Activated CD4-positive, alpha-beta T cell treated with anti-CD3 and anti-CD28 coated beads for 36 hours (primary cell): ENCODE measurements at regions not wholly inside any gene's neighbourhood (a gene's known extent, or its start where the extent isn't known, plus 50 kb on each side); places are given as distances from the start of the nearest gene placed in this dataset.
"Not testable (repeated sequence)": the region's sequence is repeated elsewhere in the genome, so short reads cannot be mapped to it uniquely, and the experiment has no call there.

Source experiments
- ATAC-seq: fragments of 200-7000 bp; cut with Tn5 transposase; one replicate; pipeline ENCODE4 v1.10.0; 2021; ENCODE audit warnings: mild to moderate bottlenecking, moderate library complexity
- CTCF ChIA-PET: fragments of 350-600 bp; sonication (Branson Sonifier 250); formaldehyde crosslinking; loops from one replicate; lab custom pipeline; 2021; ENCODE audit warnings: antibody characterized with exemption; lab: Charles Lee
- POLR2A ChIA-PET: fragments of 350-600 bp; sonication (Branson Sonifier 250); formaldehyde crosslinking; loops from one replicate; lab custom pipeline; 2021; ENCODE audit warnings: antibody characterized with exemption, inconsistent platforms; lab: Charles Lee
- DNase-seq: peaks from one replicate; pipeline ENCODE4 v3.0.0-alpha.2; 2020
- H3K27ac Mint-ChIP-seq: one replicate; pipeline ENCODE4 v1.8.0; 2021; ENCODE audit warnings: mixed read lengths
- H3K27me3 Mint-ChIP-seq: one replicate; pipeline ENCODE4 v1.8.0; 2021; ENCODE audit warnings: mixed read lengths
- H3K36me3 Mint-ChIP-seq: one replicate; pipeline ENCODE4 v1.8.0; 2021; ENCODE audit warnings: low read depth, mixed read lengths
- H3K4me1 Mint-ChIP-seq: one replicate; pipeline ENCODE4 v1.8.0; 2021; ENCODE audit warnings: mixed read lengths
- H3K4me3 Mint-ChIP-seq: one replicate; pipeline ENCODE4 v1.8.0; 2021; ENCODE audit warnings: mild to moderate bottlenecking, moderate library complexity, mixed read lengths
- H3K9me3 Mint-ChIP-seq: one replicate; pipeline ENCODE4 v1.8.0; 2021; ENCODE audit warnings: low read depth, mixed read lengths
- intact Hi-C, 2 experiments: fragments of 100-400 bp; cut with DNase I in 1 of 2; cut with micrococcal nuclease in 1 of 2; formaldehyde crosslinking; loops; one replicate each; pipeline versions ENCODE4 v1.14.2 to v1.15.1; 2022 to 2024; cut with DNase I, micrococcal nuclease

DNA sequence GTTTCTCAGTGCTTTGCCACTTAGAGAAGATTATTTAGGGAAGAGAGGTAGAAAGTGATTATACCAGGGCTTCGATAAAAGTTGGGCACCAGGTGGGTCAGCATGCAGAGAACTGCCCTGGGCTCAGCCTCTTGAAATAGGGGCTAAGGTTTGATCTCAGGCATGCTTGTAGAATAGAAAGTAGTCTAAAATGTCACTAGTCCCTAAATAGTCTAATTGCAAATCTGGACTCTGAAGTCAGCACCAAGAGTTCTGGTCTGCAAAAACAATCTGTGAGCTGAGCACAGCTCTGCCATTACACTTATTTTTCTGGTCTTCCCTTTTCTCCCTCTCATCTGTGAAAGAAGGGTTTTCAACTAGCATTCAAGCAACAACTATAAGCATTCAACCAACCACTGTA lies 248.0 kb downstream of the SMARCA2 start:
- H3K4me3 Mint-ChIP-seq: no peak overlapping the region
- DNase-seq (no peak), ATAC-seq (no peak)
- no peaks in the 10 kb centered on the region for H3K36me3 Mint-ChIP-seq
- intact Hi-C loops: no loop called here
- H3K4me1 Mint-ChIP-seq: peaks cover 7% of the 10 kb centered on the region
- ChIA-PET CTCF (no interaction called here), POLR2A (interaction anchor here (0.8 kb wide), 1 partner anchor 223 kb away, joined by 3 read pairs; no protein-coding TSS in a partner anchor)
- H3K27me3 Mint-ChIP-seq: peaks cover 2% of the 10 kb centered on the region
- H3K27ac Mint-ChIP-seq: no peak overlapping the region
- no peaks in the 10 kb centered on the region for H3K9me3 Mint-ChIP-seq

DNA sequence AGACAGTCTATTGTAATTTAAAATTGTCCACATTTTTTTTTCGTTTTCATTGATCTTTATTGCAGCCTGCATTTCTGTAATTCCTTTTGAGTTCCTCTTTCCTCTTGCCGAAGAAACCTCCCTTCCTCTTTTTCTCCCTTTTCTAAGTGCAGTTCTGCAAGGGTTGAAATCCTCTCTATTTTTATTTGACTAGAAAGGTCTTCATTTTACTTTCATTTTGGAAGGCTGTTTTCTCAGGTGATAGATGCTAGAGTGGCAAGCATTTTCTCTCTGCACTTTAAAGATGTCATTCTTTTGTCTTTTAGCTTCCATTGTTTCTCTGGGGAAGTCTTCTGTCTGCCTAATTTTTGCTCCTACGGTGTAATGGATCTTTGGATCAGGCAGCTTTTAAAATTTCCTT lies 248.5 kb downstream of the SMARCA2 start:
- Mint-ChIP-seq H3K9me3 (no peaks in the 10 kb centered on the region), H3K27me3 (peaks cover 3% of the 10 kb centered on the region), H3K4me3 (no peak overlapping the region), H3K36me3 (no peaks in the 10 kb centered on the region), H3K4me1 (peaks cover 7% of the 10 kb centered on the region), H3K27ac (no peak overlapping the region)
- ATAC-seq (no peak), DNase-seq (no peak)
- ChIA-PET CTCF (no interaction called here), POLR2A (interaction anchor here (0.8 kb wide), 1 partner anchor 223 kb away, joined by 3 read pairs; no protein-coding TSS in a partner anchor)
- intact Hi-C loops: no loop called here

- POLR2A ChIA-PET: no interaction called here
- intact Hi-C loops: no loop called here
- Mint-ChIP-seq H3K27me3 (peaks cover 6% of the 10 kb centered on the region), H3K4me1 (peaks cover 7% of the 10 kb centered on the region), H3K4me3 (no peak overlapping the region), H3K9me3 (no peaks in the 10 kb centered on the region), H3K36me3 (no peaks in the 10 kb centered on the region), H3K27ac (no peak overlapping the region)
- no peak for DNase-seq
- CTCF ChIA-PET: no interaction called here
- ATAC-seq: no peak
These were observed 248.9 kb downstream of the SMARCA2 start for GRCh38 chr9:2264081-2264480.

GRCh38 chr9:2267181-2267745 lies 252.1 kb downstream of the SMARCA2 start:
- ATAC-seq (no peak), DNase-seq (no peak)
- CTCF ChIA-PET: no interaction called here
- POLR2A ChIA-PET: no interaction called here
- intact Hi-C loops: no loop called here
- Mint-ChIP-seq H3K4me1 (peaks cover 11% of the 10 kb centered on the region), H3K27me3 (peaks cover 10% of the 10 kb centered on the region), H3K9me3 (no peaks in the 10 kb centered on the region), H3K36me3 (no peaks in the 10 kb centered on the region), H3K4me3 (no peak overlapping the region), H3K27ac (no peak overlapping the region)

DNA sequence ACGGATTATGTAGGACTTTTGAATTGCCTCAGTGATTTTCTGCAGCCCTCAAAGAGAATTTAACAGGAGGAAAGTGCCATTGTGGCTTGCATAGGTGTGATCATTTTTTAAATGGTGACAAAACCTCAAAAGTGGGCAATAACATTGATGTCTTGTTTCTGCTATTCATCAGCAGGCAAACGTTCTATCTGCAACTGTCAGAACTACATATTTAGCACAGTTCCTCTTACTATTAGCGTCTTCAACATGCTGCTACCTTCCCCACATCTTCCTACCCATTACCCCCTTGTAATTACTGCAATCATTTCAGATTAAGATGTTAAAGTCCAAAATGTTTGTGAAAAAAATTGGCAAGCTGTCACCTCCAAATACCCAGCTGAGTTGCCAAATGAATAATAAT lies 254.6 kb downstream of the SMARCA2 start:
- ATAC-seq (no peak), DNase-seq (no peak)
- Mint-ChIP-seq H3K27me3 (peaks cover 10% of the 10 kb centered on the region), H3K27ac (no peak overlapping the region), H3K4me3 (no peak overlapping the region), H3K4me1 (peaks cover 4% of the 10 kb centered on the region), H3K36me3 (no peaks in the 10 kb centered on the region), H3K9me3 (no peaks in the 10 kb centered on the region)
- ChIA-PET POLR2A (no interaction called here), CTCF (no interaction called here)
- intact Hi-C loops: no loop called here

GRCh38 chr9:2270565-2270964 lies 255.4 kb downstream of the SMARCA2 start:
- Mint-ChIP-seq H3K9me3 (no peaks in the 10 kb centered on the region), H3K27ac (no peak overlapping the region), H3K4me3 (no peak overlapping the region), H3K36me3 (no peaks in the 10 kb centered on the region), H3K27me3 (peaks cover 10% of the 10 kb centered on the region), H3K4me1 (peaks cover 4% of the 10 kb centered on the region)
- no peak for ATAC-seq
- CTCF ChIA-PET: no interaction called here
- no peak for DNase-seq
- POLR2A ChIA-PET: interaction anchor here (0.5 kb wide), 1 partner anchor 385 kb away, joined by 3 read pairs; no protein-coding TSS in a partner anchor
- intact Hi-C loops: no loop called here

- Mint-ChIP-seq H3K9me3 (no peaks in the 10 kb centered on the region), H3K27ac (no peak overlapping the region), H3K4me1 (peaks cover 4% of the 10 kb centered on the region), H3K36me3 (no peaks in the 10 kb centered on the region), H3K4me3 (no peak overlapping the region), H3K27me3 (peaks cover 10% of the 10 kb centered on the region)
- ATAC-seq (peak; percentile 90), DNase-seq (peak; percentile 59)
- ChIA-PET POLR2A (no interaction called here), CTCF (no interaction called here)
- intact Hi-C loops: no loop called here
These were observed 256.3 kb downstream of the SMARCA2 start for GRCh38 chr9:2271426-2271825.

DNA sequence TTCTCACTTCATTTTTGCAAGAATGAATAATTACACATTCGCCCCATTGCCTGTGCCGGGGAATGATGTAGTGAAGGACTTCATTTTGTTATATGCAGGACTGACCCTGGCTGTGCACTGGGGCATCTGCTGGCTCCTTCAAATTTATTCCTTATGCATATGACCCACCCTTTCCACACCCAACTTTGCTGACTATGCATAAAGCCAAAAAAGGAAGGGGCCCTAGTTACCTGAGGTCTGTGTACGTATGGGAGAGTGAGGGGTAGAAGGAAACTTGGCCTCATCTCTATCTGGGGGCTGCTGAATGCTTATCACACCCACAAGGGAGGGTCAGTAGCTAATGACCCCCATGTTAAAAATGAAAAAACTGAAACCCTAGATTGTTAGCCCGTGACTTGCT lies 259.6 kb downstream of the SMARCA2 start:
- CTCF ChIA-PET: no interaction called here
- H3K27me3 Mint-ChIP-seq: peaks cover 4% of the 10 kb centered on the region
- no peak overlapping the region for H3K27ac Mint-ChIP-seq
- POLR2A ChIA-PET: no interaction called here
- H3K4me3 Mint-ChIP-seq: no peak overlapping the region
- H3K4me1 Mint-ChIP-seq: peaks cover 4% of the 10 kb centered on the region
- intact Hi-C loops: loop anchor here in 1 of 2 experiments (5.0 kb wide), 1 partner anchor 1543 kb away; no protein-coding TSS in a partner anchor
- no peaks in the 10 kb centered on the region for H3K9me3 Mint-ChIP-seq
- DNase-seq: no peak
- no peaks in the 10 kb centered on the region for H3K36me3 Mint-ChIP-seq
- no peak for ATAC-seq

- ChIA-PET POLR2A (no interaction called here), CTCF (no interaction called here)
- Mint-ChIP-seq H3K9me3 (no peaks in the 10 kb centered on the region), H3K36me3 (no peaks in the 10 kb centered on the region), H3K4me1 (peaks cover 1% of the 10 kb centered on the region), H3K27ac (no peak overlapping the region), H3K4me3 (no peak overlapping the region), H3K27me3 (peaks cover 1% of the 10 kb centered on the region)
- intact Hi-C loops: loop anchor here in 1 of 2 experiments (5.0 kb wide), 1 partner anchor 1541 kb away; no protein-coding TSS in a partner anchor
- DNase-seq: no peak
- ATAC-seq: no peak
These were observed 261.1 kb downstream of the SMARCA2 start for GRCh38 chr9:2276296-2276695.

DNA sequence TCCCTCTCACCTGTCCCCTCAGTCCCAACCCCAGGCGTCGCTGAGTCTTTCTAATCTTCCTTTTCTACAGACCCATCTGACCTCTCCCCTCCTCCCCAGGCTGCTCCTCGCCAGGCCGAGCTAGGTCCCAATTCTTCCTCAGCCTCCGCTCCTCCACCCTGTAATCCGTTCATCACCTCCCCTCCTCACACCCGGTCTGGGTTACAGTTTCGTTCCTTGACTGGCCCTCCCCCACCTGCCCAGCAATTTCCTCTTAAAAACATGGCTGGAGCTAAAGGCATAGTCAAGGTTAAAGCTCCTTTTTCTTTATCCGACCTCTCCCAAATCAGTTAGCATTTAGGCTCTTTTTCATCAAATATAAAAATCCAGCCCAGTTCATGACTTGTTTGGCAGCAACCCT lies 262.0 kb downstream of the SMARCA2 start:
- ATAC-seq, H3K27me3 Mint-ChIP-seq, DNase-seq, H3K4me3 Mint-ChIP-seq, POLR2A ChIA-PET, H3K4me1 Mint-ChIP-seq, CTCF ChIA-PET, H3K9me3 Mint-ChIP-seq, H3K27ac Mint-ChIP-seq, H3K36me3 Mint-ChIP-seq: not testable (repeated sequence)
- intact Hi-C loops: loop anchor here in 1 of 2 experiments (5.0 kb wide), 1 partner anchor 1540 kb away; no protein-coding TSS in a partner anchor

DNA sequence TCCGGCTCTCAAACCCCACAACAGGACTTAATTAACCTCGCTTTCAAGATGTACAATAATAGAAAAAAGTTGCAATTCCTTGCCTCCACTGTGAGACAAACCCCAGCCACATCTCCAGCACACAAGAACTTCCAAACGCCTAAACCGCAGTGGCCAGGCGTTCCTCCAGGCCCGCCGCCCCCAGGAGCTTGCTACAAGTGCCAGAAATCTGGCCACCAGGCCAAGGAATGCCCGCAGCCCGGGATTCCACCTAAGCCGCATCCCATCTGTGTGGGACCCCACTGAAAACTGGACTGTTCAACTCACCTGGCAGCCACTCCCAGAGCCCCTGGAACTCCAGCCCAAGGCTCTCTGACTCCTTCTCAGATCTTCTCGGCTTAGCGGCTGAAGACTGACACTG lies 262.5 kb downstream of the SMARCA2 start:
- H3K9me3 Mint-ChIP-seq, H3K4me3 Mint-ChIP-seq, H3K27me3 Mint-ChIP-seq, H3K27ac Mint-ChIP-seq, CTCF ChIA-PET, POLR2A ChIA-PET, ATAC-seq, H3K36me3 Mint-ChIP-seq, H3K4me1 Mint-ChIP-seq, DNase-seq: not testable (repeated sequence)
- intact Hi-C loops: loop anchor here in 1 of 2 experiments (5.0 kb wide), 1 partner anchor 1540 kb away; no protein-coding TSS in a partner anchor

- H3K4me1 Mint-ChIP-seq, H3K27ac Mint-ChIP-seq, CTCF ChIA-PET, DNase-seq, H3K4me3 Mint-ChIP-seq, H3K36me3 Mint-ChIP-seq, ATAC-seq, H3K9me3 Mint-ChIP-seq, H3K27me3 Mint-ChIP-seq, POLR2A ChIA-PET: not testable (repeated sequence)
- intact Hi-C loops: loop anchor here in 1 of 2 experiments (5.0 kb wide), 1 partner anchor 1538 kb away; no protein-coding TSS in a partner anchor
These were observed 264.0 kb downstream of the SMARCA2 start for GRCh38 chr9:2279138-2279537.
